ENCODE measurements at regions not wholly inside any gene's neighbourhood (a gene's known extent, or its start where the extent isn't known, plus 50 kb on each side); places are given as distances from the start of the nearest gene placed in this dataset.
"Not testable (repeated sequence)": the region's sequence is repeated elsewhere in the genome, so short reads cannot be mapped to it uniquely, and the experiment has no call there.

DNA sequence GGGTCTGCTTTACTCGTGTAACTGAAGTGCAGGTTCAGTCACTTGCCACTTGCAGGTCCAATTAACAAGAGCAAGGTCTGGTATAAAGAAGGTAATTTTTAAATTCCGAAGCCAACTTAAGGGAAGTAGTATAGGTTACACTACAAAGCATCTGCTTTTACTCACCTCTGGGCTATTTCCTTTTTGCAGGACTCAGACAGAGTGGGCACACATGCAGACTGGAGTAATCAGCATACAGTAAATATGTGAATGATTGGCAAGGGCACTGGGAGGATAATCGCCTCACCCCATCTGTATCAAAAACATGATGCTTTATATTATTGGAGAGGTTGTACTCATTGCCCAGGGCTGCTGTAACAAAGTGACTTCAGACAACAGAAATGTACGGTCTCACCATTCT lies 160.1 kb upstream of the CDH5 start:
- DNase-seq (ENCODE audit: low spot score) = no peak

DNA sequence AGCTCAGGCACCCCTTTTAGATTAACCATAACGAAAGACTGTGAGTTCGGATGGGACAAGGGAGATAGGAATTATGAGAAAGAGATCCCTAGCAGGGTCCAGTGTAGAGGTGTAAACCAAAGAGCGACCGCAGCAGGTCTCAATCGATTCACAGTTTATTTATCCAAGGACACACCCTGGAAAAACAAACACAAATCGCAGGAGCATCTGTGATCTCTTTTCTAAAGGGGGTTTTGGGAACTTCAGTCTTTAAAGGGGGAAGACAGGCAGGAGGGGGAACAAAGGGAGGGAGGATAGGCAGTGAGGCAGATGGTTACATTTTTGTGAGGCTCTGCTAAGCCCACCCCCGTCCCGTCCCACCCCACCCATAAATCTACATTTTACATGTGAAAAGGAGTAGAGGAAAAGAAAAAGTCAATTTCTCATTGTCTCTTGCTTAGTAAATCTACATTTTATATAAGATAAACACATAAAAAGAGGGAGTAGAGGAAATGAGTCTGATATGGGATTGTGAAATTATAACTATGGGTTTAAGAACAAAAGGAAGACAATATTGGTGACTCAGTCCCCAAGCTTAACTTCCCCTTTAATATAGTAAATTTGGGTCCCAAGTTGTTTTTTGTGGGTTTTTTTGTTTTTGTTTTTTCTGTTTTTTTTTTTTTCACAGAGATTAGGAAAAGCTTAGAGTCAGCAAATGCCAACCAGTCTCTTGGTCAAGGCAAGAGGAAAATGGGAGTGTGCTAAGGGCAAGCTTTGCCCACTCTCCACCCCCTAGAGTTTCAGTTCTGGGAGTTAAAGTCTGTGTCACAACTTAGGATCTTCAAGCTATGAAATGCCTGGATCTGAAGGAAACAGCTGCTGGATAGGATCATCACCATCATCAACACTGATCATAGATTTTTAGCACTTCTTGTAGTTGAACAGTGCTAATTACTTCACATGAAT lies 160.9 kb upstream of the CDH5 start:
- no peak for DNase-seq (ENCODE audit: low spot score)

DNA sequence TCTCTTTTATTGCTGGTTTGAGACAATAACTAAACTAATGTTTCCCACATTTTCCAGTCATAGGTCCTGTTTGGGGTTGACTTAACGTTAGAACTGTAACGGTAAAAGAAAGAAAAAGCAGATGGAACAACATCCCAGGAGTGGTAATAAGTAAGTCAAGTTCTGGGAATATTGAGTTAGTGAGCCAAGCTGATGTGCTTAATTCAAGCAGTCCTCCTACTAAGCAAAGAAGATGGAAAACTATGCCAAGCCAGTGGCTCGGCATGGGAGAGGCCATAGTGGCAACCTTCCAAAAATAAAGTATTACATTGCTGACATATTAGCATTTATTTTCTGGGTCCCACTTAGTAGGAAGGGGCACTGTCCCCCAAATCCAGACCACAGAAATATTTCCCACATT lies 161.7 kb upstream of the CDH5 start:
- DNase-seq (ENCODE audit: low spot score) = no peak

DNA sequence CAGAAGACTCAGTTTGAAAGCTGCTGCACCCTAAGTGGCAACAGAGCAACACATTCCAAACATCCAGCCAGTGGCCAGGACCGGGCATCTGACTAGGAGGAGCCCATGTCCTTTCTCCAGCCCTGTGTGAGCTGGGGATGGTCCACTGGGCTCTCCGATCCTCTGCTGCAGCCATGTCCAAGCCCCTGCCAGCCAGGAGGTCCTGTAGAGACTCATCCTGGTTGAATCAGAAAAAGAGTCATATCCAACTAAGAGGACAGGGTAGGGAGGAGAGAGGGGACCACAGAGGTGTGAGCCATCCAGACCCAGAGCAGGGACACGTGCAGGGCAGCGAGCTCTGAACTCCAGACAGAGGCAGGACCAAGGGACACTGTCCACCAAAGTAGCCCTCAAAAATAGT lies 163.0 kb upstream of the CDH5 start:
- no peak for DNase-seq (ENCODE audit: low spot score)

DNA sequence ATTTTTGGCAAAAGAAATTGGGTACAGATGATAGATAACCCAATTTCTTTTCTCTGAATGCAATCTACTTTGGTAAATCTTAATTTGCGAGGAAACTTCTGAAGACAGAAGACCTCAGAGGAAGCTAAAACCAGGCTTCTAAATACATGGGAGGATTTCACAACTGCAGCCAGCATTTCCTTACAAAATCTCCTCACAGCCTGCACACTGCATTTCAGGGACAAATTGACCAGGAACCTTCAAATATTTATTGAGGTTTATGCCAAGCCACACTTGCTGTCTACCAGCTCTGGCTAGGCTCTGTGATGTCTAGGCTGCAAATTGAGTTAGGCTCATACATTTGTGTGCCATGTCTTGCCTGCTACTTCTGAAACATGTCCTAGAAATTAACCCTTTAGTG lies 167.3 kb upstream of the CDH5 start:
- DNase-seq (ENCODE audit: low spot score) = no peak

DNA sequence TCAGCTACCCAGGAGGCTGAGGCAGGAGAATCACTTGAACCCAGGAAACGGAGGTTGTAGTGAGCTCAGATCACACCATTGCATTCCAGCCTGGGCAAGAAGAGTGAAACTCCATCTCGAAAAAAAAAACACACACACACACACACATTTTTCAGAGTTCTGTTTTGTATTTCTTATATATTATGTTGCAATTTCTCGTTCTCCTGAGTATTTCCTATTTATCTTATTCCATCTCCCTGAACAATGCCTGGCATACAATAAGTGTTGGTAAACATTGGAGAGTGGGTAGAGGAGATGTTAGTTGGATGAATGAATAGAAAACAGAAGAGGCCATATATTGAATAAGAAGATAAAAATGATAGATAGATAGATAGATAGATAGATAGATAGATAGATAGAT lies 167.8 kb upstream of the CDH5 start:
- no peak for DNase-seq (ENCODE audit: low spot score)

DNA sequence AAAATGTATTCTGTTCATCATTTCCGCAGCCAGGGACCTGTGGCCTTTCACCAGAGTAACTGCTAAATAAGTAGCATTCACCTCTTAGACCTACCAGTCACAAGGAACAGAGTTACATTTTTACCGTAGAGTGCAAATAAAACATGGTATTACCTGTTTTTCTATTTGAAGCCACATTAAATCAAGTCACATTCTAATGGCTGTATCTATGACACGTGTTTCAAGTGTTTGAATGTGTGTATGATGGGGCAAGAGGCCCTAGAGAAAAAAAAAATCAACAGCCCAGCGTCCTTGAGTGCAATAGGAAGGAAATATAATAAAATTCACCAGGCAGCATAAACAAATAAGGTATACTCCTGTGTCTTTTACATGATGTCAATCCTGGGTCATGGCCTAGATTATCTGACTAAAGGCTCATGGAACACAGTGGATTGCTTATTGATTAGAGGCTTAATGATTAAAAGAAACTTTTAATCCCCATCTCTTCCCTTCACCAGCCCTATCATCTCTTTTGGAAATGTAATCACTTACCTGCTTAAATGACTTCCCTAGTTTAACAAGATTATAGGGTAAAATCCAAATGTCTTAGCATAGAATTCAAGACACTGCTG lies 168.7 kb upstream of the CDH5 start:
- DNase-seq (ENCODE audit: low spot score) = no peak

DNA sequence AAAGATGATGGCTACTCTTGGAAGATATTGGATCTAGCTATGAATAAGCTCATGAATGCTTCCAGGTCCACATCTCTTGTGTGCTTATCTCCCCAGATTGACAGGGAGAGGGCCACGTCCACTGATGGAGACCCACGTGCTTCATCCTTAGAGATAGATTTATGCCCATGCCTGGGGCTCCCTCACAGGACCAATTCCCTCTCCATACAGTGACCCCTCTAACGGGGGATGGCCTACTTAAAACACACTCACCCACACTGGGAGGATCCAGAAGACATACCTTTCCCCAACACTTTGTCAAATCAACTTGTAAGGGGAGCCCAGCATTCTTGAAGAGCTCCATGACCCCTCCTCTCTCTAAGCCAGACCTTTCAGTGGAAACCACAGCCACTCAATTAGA lies 169.7 kb upstream of the CDH5 start:
- no peak for DNase-seq (ENCODE audit: low spot score)

DNA sequence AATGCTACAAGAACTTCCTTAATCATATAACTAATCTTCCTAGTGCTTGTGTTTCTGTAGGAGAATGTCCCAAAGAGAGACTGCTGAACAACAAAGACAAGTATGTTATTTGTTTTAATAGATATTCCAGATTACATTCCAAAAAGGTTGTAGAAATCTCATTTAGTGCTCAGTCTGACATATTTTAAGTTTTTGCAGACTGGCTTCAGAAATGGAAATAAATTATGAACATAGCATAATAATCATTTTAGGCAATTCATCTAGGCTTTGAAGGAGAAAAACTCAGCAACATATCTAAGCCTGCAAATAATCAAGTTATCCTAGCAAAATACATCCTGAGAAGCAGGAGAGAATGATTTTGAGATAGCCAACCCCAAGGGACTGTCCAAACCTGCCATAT lies 171.6 kb upstream of the CDH5 start:
- DNase-seq (ENCODE audit: low spot score) = no peak

DNA sequence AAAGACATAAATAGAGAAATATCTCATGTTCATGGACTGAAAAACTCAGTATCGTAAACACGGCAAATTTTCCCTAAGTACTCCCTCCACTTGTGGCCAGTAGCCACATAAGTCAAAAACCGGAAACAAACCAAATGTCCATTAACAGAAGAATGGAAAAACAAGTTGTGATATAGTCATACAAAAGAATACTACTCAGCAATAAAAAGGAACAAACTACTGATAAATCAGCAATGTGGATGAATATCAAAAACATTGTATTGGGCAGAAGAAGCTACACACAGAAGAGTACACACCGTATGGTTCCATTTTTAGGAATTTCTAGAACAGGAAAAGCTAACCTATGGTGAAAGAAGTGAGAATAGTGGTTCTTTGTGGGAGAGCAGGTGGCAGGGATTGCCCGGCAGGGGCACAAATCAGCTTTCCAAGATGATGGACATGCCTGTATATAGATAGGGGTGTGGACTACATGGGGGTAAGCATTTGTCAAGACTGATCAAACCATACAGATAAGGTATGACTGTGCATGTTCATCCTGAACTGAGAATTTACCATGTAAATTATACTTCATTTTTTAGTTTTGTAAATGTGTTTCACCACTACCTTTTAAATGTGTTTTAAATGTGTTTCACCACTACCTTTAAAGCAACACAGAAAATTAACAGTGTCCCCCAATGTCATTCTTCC lies 172.8 kb upstream of the CDH5 start:
- no peak for DNase-seq (ENCODE audit: low spot score)

DNA sequence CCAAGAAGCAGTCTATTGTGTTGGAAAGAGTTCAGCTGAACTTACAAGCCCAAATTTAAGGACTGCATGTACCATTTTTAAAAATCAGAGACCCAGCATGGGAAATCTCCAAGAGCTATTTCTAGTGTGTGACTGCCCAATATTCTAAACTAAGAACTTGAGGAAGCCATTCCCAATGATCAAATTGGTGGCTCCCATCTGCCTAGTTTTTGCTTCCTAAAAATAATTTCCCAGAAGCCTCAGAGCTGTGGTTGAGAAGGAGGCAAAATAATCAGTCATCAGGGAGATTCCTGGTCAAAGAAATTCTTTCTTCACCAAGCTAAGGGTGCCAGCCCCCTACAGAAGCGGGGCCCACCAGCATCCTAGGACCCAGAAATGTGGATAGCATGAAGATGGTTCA lies 176.1 kb upstream of the CDH5 start:
- DNase-seq (ENCODE audit: low spot score) = no peak

DNA sequence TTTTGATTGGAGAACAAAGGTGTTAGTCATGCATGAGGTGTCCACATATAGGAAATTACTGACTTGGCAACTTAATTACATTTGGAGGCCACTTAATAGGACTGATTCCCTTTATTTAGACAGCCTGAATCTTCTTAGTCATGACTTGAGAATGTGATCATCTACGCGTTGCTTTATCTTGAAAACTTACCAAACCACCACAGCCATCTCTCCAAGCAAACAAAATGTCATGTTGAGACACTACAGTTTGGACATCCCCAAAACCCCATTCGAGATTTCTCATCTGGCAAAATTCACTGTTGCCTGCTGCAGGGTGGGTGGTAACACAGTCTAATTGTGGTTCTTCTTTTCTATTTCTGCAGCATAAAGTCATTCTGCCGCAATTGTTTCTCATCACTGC lies 176.5 kb upstream of the CDH5 start:
- no peak for DNase-seq (ENCODE audit: low spot score)

DNA sequence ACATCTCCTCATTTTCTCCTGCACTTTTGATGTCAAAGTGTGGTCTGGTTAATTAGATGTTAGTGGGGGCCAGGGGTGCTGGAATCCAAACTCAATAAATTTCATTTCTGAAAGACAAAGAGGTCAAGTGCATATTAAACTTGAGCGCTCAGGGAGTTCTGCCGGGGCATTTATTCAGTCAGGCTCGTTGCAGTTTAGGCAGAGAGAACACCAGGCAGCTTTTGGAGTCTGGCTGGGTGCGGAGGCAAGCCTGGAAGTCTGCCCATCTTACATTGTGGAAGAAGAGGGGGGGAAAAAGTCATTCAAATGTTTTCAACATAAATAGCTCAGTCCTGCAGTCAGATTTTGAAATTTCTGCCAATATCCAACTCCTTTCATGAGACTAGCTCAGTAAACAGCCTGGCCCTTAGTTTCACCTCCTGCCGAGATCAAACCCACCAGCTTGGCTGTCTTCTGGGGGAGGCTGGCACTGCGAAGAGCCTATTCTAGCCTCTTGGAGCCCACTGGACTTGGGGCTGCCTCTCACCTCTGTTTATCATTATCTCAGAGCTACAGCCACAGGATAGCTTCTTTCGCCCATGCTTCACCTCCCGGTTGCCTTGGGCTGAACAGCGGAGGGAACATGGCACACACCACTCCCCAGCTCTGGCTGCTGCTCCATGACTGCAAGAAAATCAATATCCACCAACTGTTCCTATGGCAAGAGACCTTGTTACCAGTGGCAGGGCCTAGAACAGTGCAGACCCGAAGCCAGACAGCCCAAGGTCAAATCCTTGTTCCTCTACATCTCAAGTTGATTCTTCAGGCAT lies 177.4 kb upstream of the CDH5 start:
- DNase-seq (ENCODE audit: low spot score) = no peak

DNA sequence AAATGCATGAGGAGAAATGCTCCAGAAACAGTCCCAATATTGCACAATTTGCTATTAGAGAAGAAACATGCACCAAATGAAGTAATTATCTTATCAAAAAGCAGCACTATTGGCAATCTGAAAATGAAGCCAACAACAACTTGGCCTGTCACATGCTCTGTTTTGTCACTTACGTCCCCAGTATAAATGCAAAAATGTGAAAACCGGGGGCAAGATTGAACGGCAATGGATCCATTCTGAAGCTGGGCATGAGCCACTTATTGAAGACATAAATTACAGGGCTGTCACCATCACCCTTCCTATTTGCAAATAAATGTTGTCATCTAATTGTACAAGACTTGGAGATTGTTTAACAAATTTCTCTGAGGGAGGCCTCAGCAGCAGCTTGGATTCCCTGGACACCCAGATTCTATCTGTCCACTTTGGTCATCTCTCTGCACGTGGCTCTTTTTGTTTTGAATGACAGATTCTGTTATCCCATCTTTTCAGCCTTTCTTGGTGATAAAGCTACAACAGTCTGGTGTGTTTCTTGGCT lies 180.2 kb upstream of the CDH5 start:
- no peak for DNase-seq (ENCODE audit: low spot score)

DNA sequence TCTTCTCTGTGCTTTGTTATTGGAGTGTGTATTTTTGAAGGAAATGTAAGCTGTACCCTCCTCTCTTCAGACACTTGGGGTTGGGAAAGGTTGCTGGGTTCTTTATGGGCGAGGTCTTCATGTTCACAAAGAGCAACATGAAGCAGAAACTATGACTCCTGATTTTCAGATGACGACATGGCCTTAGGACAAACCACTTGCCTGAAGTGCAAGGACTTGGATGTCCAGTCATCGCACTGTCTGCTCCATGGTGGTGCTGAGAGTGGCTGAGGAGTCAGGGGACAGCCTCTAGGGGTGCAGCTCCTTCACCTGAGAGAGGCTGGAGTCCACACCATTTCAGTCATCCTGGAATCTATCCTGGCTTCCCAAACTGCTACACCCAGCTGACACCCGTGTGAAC lies 183.9 kb upstream of the CDH5 start:
- DNase-seq (ENCODE audit: low spot score) = no peak

DNA sequence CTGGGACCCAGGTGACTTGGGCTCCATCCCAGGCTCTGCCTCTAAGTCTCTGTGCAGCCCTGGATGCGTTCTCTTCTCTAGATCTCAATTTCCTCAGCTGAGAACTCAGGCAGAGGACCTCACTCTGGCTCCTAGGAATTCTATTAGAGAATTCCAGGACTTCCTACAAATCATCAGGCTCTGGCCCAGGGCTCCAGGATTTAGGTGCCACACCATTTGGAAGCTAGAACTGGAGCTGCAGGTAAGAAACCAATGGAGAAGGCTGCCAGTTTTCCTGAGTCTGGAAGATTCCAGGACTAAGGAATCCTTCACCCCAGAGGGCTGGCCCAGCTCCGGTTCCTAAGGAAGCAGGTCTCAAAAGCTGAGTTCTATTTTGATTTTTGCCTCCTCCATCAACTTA lies 189.8 kb upstream of the CDH5 start:
- no peak for DNase-seq (ENCODE audit: low spot score)

DNA sequence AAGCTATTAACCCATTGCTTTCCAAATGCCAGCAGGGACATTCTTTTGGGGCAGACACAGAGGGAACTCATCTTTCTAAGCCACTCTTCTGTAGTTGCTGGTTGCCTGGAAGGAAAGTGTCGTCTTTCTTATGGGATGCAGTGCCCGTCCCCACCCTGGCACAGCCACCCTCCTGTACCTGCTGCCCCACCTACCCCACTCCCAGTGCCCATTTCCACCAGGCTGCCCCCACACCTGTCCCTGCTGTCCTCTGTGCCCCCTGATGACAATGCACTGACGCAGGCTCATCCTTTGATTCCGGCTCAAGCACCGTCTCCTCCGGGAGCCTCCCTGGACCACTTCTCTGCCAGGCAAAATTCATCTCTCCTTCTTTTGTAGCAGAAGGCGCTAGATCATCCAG lies 190.4 kb upstream of the CDH5 start:
- DNase-seq (ENCODE audit: low spot score) = no peak

DNA sequence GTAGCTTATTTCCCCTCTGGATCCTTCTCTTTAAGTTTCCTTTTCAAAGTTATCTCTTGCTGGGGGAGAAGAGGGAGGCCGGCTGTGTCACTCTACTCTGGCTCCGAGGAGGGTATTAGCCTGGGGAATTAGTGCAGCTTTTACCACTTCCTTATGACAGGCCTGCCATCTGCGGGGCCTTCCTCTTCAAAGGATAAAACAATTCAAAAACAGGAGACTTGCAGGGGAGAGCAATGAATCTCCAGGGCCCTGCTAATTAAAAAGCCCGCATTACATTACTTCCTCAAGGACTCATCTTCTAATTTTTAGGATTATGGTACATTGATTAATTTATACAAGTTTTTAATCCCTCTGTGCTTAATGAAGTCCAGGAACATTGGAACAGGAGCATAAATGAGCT lies 190.9 kb upstream of the CDH5 start:
- no peak for DNase-seq (ENCODE audit: low spot score)

DNA sequence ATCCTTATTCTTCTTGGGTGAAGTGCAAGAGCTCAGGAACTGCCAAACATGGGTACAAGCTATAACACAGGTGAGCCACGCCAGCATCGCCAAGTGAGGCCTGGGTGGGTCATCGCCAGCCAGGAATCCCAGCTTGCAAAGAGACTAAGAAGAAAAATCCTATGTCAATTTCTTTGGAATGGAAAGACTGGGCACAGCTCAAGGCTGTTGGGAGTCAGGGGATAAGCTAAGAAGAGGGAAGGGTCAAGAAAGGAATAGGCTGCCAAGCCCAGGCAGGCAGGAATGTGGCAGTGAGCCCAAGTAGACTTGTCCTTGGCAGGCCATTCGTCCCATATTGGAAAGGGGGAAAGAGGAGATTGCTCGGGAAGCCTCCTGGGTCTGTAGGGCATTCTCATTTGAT lies 191.4 kb upstream of the CDH5 start:
- DNase-seq (ENCODE audit: low spot score) = no peak

DNA sequence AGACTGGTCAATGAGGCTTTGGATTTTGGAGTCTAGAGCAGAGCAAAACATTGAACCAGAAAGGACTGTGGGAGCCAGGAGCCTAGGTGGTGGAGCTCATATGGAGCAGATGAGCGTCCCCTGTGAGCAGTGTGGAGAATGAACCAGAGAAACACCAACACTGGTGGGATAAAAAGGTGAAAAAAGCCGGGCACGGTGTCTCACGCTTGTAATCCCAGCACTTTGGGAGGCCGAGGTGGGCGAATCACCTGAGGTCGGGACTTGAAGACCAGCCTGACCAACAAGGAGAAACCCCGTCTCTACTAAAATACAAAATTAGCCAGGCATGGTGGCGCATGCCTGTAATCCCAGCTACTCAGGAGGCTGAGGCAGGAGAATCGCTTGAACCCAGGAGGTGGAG lies 192.7 kb upstream of the CDH5 start:
- DNase-seq (ENCODE audit: low spot score) = not testable (repeated sequence)

DNA sequence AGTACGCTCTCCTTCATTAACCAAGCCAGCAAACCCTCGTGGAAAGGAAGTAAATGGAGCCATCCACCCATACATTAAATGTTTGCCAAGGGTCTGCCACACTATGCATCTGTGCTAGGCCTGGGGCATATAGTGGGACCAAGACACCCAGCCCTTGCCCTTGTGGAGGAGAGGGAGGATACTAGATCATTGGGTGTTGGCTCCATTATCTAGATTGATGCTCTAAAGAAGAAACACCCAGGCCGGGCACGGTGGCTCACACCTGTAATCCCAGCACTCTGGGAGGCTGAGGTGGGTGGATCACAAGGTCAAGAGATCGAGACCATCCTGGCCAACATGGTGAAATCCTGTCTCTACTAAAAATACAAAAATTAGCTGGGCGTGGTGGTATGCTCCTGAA lies 193.3 kb upstream of the CDH5 start:
- DNase-seq (ENCODE audit: low spot score) = not testable (repeated sequence)

DNA sequence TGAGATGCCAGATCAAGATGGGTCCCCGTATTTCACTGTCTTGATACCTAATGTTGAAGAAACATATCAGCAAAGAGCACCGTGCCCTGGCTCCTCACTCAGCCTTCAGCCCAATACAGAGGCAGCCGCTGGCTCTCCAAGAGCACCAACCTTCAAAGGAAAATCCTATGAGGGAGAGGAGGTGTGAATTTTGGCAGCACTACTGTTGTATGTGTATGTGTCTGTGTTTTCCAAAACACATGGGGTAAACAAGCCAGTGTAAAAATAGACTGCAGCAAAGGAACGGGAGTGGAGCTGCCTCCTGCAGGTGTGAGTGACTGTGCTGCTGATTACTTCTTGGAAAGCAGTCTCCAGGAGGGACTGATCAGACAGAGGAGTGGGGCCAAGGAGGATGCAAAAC lies 194.0 kb upstream of the CDH5 start:
- DNase-seq (ENCODE audit: low spot score) = no peak
